Anterior cingulate cortex (tissue), 58 donors: ENCODE measurements at regions not wholly inside any gene's neighbourhood (a gene's known extent, or its start where the extent isn't known, plus 50 kb on each side); places are given as distances from the start of the nearest gene placed in this dataset.
A peak's percentile ranks its signal among the peaks of the same experiment; 100 is the strongest.
"Not testable (repeated sequence)": the region's sequence is repeated elsewhere in the genome, so short reads cannot be mapped to it uniquely, and the experiment has no call there.

Experiments
- DNase-seq, 58 donors: peaks; one replicate each; lab custom pipeline; 2025; lab: John Stamatoyannopoulos, UW

GRCh38 chr11:86749821-86750401 is 50.4 kb upstream of the PRSS23 start:
- no peak for DNase-seq

- no peak for DNase-seq
Measured at GRCh38 chr11:86749376-86749775, 51.0 kb upstream of the PRSS23 start.

- DNase-seq: no peak
Measured at GRCh38 chr11:86748296-86748695, 52.0 kb upstream of the PRSS23 start.

DNA sequence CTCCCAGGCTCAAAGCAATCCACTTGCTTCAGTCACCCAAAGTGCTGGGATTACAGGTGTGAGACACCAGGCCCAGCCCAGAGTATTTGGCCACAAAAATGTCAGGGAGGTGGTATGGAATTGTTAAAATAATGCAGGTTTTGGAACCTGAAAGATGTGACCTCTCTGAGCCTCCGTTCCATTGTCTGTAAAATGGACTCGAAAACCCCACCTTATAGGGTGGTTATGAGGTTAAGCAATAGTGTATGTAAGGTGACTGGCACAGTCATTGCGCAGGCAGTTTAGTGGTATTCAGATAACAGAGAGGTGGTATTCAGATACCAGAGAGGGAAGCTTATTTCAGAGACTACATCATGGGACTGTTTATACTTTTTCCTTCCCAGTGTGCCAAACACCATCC is 52.5 kb upstream of the PRSS23 start:
- DNase-seq: no peak

GRCh38 chr11:86746514-86746913 is 53.8 kb upstream of the PRSS23 start:
- no peak for DNase-seq

DNA sequence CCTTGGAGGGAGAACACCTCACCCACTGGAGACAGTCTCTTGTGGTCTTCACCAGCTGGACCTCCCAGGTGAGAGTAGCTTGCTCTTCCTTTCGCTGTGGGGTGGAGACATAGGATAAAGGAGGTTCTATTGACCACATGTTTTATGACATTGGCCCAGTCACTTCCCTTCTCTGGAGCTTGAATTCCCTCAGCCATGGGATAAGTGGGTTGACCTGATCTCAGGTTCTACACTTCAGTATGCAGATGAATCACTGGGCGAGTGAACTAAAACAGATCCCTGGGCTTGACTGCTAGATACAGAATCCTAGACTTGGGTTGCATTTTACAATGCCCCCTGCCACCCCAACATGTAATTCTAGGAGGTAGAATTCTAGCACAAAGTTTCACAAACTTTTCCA is 54.8 kb upstream of the PRSS23 start:
- DNase-seq: no peak

DNA sequence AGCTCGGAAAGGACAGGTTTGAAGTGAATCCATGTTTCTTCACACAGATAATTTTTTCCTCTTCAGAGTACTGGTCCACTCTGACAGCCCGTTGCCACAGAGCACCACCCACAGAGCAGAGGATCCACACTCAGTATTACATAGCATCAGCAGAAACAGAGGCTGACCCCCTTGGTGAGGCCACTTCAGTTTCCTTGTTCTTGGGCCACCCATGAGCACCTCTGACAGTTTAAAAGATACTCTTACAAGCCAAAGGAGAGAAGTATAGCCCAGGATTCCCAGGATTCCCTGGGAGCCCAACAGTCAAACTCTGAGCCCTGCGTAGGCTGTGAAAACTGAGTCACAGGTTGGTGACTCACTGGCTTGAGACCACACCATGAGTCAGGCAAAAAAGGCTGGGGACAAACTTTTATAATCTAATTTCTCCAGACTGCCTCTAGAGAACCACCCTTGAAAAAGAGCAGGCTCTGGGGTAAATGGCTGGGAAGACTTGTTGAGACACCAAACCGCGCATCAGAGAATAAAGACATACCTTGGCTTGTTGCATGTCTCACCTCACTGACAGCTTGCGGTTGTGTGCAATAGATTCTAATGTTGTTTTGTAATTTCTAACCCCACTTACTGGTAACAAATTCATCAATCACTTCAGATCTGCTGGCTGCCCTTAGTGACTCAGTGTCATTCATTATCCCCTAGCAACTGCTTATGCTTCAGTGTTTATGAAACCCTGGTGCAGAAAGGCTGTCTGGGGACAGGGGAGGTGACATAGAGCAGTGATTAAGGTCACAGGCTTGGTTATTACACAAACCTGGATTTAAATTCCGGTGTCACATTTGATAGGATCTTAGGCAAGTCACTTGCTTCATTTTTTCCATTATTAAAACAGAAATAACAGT is 56.9 kb upstream of the PRSS23 start:
- peak in 20 of 58 donors; percentile 5 to 43 (median 18) for DNase-seq

DNA sequence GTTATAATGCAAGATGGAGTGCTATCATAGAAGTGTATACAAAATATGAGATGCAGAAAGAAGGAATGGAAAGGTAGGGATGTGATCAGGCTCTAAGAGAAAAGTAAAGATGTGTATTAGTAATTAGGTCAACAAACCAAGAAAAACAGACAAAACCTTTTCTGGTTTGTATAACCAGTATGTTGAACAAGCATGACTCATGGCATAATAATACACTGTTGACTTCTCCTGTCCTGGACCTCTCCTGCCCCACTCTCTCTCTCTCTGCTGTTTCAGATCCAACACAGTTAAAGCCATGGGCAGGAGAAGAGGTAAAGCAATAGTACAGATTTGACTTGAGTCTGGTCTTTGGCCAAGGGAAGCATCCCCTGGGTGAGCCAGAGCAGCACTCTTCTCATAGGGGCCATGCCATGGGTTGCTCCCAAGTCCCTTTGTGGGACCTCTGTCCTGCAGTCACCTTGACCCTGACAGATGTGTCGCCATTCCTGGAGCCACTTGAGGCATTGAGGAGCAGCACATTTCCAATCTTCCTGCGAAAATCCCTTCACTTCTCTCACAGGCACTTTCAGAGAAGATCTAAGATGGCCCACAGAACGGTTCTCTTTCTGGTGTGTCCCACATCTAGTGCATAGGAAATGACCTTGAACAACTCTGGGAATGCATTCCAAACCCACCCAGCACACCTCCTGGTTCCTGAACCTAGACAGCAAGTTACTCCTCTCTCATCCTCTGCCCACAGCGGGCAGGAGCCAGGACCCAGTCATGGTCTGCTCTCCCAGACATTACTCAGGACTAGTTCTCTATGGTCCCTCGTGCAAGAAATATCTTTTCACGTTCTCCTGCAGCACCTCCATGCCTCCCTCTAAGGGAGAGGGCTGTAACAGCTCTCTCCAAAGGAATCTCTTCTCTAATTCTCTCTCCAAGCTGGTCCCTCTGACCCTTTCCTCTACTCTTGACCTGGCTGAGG is 58.2 kb upstream of the PRSS23 start:
- no peak for DNase-seq

DNA sequence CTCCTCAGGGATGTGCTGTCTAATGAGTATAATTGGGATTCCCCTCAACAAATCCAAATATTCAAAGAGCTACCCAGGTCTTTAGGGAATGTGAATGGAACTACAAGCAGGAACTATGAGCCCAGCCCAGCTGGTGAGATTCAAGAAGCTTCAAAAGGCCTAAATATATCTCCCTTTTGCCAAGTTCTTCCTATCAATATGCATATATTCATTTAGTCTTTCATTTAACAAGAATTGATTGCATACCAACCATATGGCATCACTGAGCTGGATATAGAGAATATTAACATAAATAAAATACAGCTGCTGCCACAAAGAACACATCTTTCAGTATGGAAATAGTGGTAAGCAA is 58.9 kb upstream of the PRSS23 start:
- DNase-seq: no peak

GRCh38 chr11:86740628-86741483 is 59.5 kb upstream of the PRSS23 start:
- peak in 30 of 58 donors; percentile 2 to 62 (median 19) for DNase-seq

GRCh38 chr11:86738568-86738967 is 61.8 kb upstream of the PRSS23 start:
- DNase-seq: no peak

DNA sequence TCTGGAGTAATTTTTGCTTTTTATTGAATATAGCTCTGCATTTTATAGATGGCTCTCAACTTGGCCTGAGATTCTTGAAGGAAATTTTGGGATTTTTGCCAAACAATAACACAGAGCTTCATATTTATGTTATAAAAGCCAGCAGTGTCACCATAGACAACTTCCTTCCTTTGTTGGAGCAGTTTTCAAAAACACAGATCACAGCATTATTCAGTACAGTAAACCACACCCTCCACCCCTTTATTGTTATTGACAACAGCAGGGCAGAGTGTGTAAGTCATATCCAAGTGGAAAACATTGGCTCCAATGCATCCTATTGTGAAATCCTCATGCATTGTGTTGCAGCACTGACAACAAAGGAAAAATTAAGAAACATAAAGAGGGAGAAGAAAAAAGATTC is 62.6 kb upstream of the PRSS23 start:
- no peak for DNase-seq

GRCh38 chr11:86737230-86737629 is 63.1 kb upstream of the PRSS23 start:
- DNase-seq: no peak

DNA sequence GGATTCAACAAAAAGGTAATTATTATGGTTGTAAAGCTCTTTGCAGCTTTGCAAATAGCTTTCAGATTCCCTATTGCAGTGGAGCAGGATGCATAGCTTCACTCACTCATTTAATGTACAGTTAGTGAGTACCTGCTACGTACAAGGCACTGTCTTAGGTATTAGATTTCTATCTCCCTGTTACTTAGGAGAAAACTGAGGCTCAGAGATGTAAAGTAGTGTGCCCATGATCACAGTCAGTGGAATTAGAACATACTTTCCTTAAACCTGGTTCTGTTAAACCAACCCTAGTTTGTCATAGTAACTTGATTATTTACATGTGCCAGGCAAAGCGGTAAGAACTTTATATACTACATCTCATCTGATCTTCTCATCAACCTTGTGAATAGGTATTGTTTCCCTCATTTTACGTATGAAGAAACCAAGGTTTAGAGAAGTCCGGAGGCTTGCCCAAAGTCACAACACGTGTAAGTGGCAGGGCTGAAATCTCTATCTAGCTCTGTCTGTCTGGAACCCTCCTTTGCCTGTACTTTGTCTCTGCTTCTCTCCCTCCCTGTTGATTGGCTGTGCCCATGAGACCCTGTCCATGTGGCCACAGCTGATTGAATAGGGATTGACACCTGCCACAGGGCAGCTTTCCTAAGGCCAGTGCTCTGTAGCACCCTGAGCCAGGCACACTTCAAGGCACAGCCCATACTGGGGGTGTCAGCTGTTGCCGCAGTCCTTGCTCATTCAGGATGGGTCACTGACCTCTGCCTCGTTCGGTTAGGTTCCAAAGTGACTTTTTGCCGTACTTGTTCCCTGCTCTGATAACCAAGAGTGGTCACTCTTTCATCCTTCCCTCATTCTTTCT is 63.8 kb upstream of the PRSS23 start:
- DNase-seq: no peak

DNA sequence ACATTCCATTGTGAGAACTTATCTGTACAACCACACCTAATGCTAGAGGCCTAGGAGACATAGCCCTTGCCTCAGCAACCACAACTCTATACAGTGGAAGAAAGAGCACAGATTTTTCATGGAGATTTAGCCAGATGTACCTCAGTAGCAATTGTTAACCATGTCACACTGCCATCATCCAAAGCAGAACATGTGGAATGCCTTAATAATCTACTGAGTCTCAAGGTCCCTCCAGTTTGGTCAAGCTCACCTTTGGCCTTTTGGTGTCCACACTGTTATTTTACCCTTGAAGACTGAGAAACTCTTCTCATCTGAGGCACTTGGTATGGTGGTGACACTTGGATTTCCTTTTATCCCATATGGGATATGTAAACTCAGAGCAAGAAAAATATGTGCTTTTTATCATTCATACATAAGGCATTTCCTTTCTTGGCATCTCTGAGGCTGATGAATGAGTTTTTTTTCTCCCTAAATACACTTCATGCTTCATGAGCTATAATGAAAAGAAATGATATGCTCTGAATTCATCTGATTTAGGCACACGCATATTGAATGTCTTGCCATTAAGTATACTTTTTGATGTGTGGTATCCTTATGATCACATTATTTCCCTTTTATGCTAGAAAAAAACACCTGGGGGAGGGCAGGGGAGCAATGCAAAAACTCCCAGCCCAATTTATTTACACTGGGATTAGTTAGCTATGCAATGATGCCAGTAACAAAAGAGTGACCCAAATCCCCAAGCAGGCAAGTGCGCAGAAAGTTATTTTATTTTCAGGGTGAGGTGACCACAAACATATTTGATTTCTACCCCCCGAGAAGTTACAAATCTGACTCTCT is 63.3 kb upstream of the ME3 start:
- DNase-seq: no peak

GRCh38 chr11:86732739-86733138 is 60.3 kb upstream of the ME3 start:
- DNase-seq: not testable (repeated sequence)

- DNase-seq: not testable (repeated sequence)
Measured at GRCh38 chr11:86732286-86732685, 59.9 kb upstream of the ME3 start.

DNA sequence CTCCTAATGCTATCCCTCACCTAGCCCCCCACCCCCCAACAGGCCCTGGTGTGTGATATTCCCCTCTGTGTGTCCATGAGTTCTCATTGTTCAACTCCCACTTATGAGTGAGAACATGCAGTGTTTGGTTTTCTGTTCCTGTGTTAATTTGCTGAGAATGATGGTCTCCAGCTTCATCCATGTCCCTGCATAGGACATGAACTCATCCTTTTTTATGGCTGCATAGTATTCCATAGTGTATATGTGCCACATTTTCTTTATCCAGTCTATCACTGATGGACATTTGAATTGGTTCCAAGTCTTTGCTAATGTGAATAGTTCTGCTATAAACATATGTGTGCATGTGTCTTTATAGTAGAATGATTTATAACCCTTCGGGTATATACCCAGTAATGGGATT is 57.2 kb upstream of the ME3 start:
- not testable (repeated sequence) for DNase-seq
